ENCODE measurements at regions not wholly inside any gene's neighbourhood (a gene's known extent, or its start where the extent isn't known, plus 50 kb on each side); places are given as distances from the start of the nearest gene placed in this dataset.

GRCh38 chr7:10439027-10439426, 534.6 kb upstream of the PHF14 start:
- TF ChIP-seq FOSL1 (IDR thresholded peaks at IDR 0.05; ENCODE audit: low read depth) (no peak), EZH2phosphoT487 (IDR thresholded peaks at IDR 0.05; ENCODE audit: borderline replicate concordance) (no peak), SRF (IDR thresholded peaks at IDR 0.05; ENCODE audit: low read depth) (no peak), CEBPB (IDR thresholded peaks at IDR 0.05; ENCODE audit: low read depth) (no peak), ZNF274 (IDR thresholded peaks at IDR 0.05; ENCODE audit: low read depth, low read length) (no peak), POLR2AphosphoS5 (IDR thresholded peaks at IDR 0.05; ENCODE audit: low read depth, low read length) (no peak), EGR1 (IDR thresholded peaks at IDR 0.05; ENCODE audit: low read depth) (no peak), SIN3A (IDR thresholded peaks at IDR 0.05; ENCODE audit: low read depth) (no peak), EZH2 (IDR thresholded peaks at IDR 0.05) (no peak), ZFX (IDR thresholded peaks at IDR 0.05) (no peak), YY1 (IDR thresholded peaks at IDR 0.05; ENCODE audit: extremely low read depth, insufficient replicate concordance, low read depth, low read length) (no peak)
- TF ChIP-seq, protein P1, sequence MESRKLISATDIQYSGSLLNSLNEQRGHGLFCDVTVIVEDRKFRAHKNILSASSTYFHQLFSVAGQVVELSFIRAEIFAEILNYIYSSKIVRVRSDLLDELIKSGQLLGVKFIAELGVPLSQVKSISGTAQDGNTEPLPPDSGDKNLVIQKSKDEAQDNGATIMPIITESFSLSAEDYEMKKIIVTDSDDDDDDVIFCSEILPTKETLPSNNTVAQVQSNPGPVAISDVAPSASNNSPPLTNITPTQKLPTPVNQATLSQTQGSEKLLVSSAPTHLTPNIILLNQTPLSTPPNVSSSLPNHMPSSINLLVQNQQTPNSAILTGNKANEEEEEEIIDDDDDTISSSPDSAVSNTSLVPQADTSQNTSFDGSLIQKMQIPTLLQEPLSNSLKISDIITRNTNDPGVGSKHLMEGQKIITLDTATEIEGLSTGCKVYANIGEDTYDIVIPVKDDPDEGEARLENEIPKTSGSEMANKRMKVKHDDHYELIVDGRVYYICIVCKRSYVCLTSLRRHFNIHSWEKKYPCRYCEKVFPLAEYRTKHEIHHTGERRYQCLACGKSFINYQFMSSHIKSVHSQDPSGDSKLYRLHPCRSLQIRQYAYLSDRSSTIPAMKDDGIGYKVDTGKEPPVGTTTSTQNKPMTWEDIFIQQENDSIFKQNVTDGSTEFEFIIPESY (IDR thresholded peaks at IDR 0.05; ENCODE audit: extremely low read depth, insufficient replicate concordance, low read length), result no peak
- TF ChIP-seq, protein P2, sequence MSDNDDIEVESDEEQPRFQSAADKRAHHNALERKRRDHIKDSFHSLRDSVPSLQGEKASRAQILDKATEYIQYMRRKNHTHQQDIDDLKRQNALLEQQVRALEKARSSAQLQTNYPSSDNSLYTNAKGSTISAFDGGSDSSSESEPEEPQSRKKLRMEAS (IDR thresholded peaks at IDR 0.05), result no peak
- Histone ChIP-seq H4K20me1 (ENCODE audit: insufficient read depth) (no peaks in the 10 kb centered on the region), H3K4me1 (ENCODE audit: control insufficient read depth in 1 of 2, insufficient read depth in 2 of 2, low read length in 2 of 2) (no peaks in the 10 kb centered on the region), H3K36me3 (ENCODE audit: control insufficient read depth in 1 of 2, insufficient read depth in 2 of 2, low read length in 2 of 2) (no peaks in the 10 kb centered on the region), H3K9me2 (ENCODE audit: insufficient read depth) (no peaks in the 10 kb centered on the region), H3K27me3 (ENCODE audit: insufficient read depth, low read length) (no peaks in the 10 kb centered on the region), H3K9me3 (ENCODE audit: control insufficient read depth in 1 of 2, insufficient read depth in 1 of 2, low read depth in 1 of 2, low read length in 2 of 2) (no peaks in the 10 kb centered on the region; a peak in 1 of 4 replicates), H3K27ac (ENCODE audit: low read depth, low read length) (no peak overlapping the region), H2AFZ (ENCODE audit: low read depth, low read length, poor library complexity, severe bottlenecking) (no peak overlapping the region), H3K4me2 (ENCODE audit: low read length) (no peak overlapping the region), H3K4me3 (replicated peaks in 1 of 2; ENCODE audit: low read depth in 1 of 2, low read length in 2 of 2) (no peak overlapping the region), H3K79me2 (ENCODE audit: insufficient read depth, low read length) (no peaks in the 10 kb centered on the region), H3K9ac (ENCODE audit: low read length) (no peak overlapping the region)
- DNase-seq (ENCODE audit: low read depth, low spot score) (no peak), ATAC-seq (no peak)
- RAD21 ChIA-PET (ENCODE audit: low non-redundant PET in 1 of 2, low total read pairs in 2 of 2, uncharacterized antibody in 2 of 2, unreplicated experiment in 2 of 2), result no interaction called here
- CTCF ChIA-PET, result no interaction called here
- BruUV-seq (replicated peaks), result no TSS peak
- POLR2A ChIA-PET, result no interaction called here
- intact Hi-C loops (cut with micrococcal nuclease), result no loop called here
